Prostate gland (tissue), 2 donors: ENCODE measurements at regions not wholly inside any gene's neighbourhood (a gene's known extent, or its start where the extent isn't known, plus 50 kb on each side); places are given as distances from the start of the nearest gene placed in this dataset.
"Not testable (repeated sequence)": the region's sequence is repeated elsewhere in the genome, so short reads cannot be mapped to it uniquely, and the experiment has no call there.

ENCODE experiments used
- CTCF ChIP-seq, 4 experiments: fragments of 200-600 bp in 2 of 4; fragments of 450-650 bp in 2 of 4; sonication (generic) in 2 of 4; IDR thresholded peaks; 1 replicate in 3 of 4; 2 replicates in 1 of 4; pipeline ENCODE4 v1.5.1; 2016 to 2019; ENCODE audit warnings: antibody characterized with exemption in 4 of 4, mild to moderate bottlenecking in 2 of 4, moderate library complexity in 2 of 4
- POLR2A ChIP-seq: fragments of 450-650 bp; IDR thresholded peaks from one replicate; pipeline ENCODE4 v1.6.1; 2016; ENCODE audit warnings: antibody characterized with exemption, mild to moderate bottlenecking
- POLR2AphosphoS5 ChIP-seq: sonication (generic); formaldehyde crosslinking; IDR thresholded peaks from one replicate; pipeline ENCODE4 v1.6.1; 2017; ENCODE audit warnings: antibody characterized with exemption

- not testable (repeated sequence) for TF ChIP-seq CTCF (IDR thresholded peaks at IDR 0.05); POLR2AphosphoS5; POLR2A
Measured at GRCh38 chr2:89102587-89102986, 411.1 kb downstream of the RPIA start.
